ENCODE measurements at regions not wholly inside any gene's neighbourhood (a gene's known extent, or its start where the extent isn't known, plus 50 kb on each side); places are given as distances from the start of the nearest gene placed in this dataset.

DNA sequence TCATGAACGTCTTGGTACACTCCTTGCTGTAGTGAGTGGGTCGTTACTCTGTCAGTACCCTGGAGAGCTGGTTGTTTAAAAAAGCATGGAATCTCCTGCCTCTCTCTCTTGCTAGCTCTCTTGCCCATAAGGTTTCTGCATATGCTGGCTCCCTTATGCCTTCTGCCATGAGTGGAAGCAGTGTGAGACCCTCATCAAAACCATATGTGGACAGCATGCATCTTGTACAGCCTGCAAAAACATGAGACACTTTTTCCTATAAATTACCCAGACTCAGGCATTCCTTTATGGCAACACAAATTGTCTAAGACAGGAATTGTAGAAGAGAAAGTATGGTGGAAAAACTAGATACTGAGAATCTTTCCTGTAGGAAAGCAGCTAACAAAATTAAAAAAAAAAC, 516.3 kb downstream of the SLITRK6 start:
- DNase-seq = no peak

DNA sequence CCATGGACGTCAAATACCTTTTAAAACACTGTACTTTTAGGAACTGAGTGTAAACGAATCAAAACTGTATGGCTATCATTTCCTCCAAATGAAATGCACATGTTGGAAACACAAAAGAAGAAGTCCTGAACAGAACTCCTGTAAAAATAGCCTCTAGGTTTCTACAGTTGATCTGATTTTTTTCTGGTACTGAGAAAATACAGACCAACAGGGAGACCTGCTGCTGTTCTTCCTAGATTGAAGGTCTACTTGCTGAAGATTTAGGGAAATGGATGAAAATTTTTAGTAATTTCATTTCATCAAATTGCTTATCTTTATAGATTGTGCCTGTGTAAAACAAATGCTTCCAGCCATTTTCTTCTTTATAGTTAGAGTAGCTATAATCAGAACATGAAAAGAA, 520.4 kb downstream of the SLITRK6 start:
- no peak for DNase-seq

DNA sequence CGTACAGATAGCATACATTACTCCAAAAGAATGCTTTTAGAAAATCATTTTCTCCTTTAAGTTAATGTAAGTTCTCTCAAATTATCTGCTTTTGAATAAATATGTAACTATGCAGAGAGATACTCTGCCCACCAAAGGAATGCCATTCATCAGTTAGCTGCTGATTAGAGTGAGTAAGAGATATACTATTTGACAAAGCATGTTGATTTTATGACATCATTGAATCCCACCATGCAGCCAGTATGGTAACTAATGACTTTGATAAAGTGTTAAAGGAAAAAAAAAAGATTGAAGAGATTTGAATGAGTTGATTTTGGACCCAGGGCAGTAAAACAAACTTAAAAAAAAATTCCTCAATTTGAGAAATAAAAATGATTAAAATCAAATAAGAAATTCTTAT, 521.5 kb downstream of the SLITRK6 start:
- no peak for DNase-seq

DNA sequence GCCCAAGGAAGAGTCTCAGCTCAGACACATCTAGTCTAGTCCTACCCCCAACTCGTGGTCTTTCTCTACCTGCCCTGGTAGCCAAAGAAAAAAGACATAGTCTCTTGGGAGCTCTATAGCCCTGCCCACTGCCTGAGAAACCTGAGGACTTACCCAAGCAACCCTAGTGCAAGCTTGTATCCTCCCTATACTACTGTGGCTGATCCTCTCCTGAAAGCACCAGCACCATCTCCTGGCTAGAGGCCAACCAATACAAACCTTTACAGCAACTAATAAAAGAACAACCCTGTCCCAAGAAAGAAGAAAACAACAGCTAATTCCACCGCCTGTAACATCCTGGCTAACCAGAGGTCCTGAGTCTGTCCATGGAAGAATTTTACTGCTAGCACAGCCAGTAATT, 532.4 kb downstream of the SLITRK6 start:
- no peak for DNase-seq

DNA sequence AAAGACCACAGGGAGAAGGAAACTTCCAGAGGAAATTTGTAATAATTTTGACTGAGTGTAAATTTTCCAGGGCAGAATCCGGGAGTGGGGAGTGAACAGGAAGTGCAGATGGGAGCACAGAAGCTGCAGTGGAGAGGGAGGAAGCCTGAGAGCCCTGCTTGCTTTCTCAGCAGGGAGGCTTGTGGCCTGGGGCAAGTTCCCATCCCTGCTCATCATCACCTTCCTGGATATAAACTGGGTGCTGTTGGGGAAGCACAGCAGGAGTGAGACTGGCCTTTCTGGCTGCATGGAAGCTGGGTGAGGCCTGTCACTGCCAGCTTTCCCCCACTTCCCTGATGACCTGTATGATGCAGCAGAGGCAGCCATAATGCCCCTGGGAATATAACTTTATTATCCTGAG, 532.9 kb downstream of the SLITRK6 start:
- no peak for DNase-seq

DNA sequence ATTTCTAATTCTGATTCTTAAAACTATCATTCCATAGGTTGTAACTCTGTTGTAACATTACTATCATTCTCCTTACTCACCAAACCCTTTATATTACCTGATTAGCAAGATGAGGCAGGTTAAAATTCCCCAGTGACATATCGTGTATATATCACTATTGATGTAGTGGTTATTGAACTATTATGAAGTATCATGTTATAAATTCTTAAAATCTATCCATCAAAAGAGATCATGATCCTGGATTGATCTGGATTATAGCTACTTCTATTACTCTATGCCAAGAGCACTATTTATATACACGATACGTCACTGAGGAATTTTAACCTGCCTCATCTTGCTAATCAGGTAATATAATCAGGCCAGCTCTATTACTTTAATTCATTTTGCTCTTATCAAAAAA, 533.9 kb downstream of the SLITRK6 start:
- no peak for DNase-seq

DNA sequence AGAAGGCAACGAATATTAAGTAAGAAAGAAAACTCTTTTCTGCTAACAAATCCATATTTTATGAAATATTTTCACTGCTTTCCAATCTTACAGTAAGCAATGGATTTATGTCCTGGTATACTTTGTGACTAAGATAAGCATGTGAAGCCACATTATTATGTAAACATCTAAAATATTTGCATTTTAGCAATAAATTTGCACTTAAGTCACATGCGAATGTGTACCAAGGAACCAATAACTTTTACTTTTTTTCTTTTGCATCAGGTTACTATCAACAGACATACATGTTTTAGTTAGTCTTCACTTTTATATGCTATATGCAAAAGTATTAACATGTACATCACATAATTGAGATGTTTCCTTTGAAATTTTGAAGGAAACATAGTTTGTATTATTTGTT, 536.7 kb downstream of the SLITRK6 start:
- no peak for DNase-seq

DNA sequence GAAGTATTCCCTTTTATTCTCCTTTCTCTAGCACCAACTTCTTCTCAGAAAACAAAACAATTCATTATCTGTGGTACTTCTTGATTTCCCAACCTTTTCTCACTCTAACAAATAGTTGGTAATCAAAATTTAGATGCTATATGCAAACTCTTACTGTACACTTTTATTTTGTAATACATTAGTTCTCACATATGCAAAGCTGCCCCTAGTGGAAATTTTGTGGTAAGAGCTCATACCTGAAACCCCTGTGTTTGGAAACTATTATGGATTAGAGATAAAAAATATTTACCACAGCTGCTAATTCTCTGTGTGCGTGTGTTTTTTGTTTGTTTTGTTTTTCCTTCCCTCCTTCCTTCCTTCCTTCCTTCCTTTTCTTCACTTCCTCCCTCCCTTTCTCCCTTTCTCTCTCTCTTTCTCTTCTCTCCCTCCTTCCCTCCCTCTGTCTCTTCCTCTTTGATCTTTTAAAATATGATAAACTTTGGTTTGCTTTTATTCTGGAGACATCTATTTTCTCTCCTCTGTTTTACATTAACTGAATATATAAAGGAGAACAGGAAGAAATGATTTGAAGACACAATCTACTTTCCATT, 537.4 kb downstream of the SLITRK6 start:
- no peak for DNase-seq

DNA sequence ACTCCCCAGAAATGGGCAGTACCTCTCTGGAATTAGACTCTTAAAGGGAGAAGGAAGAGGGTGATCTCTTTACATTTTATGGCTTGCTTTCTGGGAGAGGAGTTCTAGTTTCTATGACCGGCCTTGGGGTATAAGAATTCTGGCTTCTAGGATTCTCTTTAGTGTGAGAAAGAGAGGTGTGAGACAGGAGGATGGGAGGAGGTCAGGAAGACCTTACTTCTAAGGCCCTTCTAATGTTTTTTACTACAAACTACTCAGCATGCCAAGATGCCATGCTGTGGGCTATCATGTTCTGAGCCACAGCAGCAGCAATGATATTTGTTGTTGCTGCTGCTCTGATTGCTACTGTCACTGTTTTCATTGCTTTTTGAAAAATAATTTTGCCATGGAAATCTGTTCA, 538.3 kb downstream of the SLITRK6 start:
- DNase-seq = no peak

DNA sequence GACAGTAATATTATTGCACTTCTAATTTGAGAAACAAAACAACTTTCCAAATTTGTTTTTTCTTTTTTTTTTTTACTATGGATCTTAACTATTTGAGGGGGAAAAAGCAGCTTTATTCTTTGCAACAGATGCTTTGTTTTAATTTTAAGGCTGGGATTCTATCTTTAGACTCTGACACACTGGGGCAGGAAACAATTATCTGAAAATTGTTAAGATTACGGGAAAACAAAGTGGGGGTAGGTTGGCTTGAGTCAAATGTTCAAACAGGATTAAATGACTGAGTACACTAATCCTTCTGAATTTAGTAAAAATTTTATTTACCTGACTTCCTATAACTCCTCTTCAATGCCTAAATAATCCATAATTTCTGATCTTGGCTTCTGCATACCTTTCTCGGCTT, 543.2 kb downstream of the SLITRK6 start:
- no peak for DNase-seq

DNA sequence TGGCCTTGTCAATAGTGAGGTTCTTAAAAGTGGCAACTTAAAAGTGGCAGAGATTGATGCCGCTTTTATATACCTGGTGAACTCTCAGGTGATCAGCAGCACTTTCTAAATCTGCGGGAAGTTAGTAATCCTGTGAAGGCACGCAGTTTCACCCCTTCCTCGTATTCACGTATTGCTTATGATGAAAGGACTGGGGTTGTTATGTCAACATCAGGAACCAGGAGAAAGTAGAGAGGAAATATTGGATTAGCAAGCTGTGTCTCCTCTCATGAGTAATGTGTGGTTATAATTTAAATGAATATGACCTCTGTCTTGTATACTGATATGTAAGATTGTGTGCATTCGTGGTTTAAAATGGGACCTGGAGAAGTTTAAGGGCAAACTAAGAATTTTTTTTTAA, 544.6 kb downstream of the SLITRK6 start:
- no peak for DNase-seq

DNA sequence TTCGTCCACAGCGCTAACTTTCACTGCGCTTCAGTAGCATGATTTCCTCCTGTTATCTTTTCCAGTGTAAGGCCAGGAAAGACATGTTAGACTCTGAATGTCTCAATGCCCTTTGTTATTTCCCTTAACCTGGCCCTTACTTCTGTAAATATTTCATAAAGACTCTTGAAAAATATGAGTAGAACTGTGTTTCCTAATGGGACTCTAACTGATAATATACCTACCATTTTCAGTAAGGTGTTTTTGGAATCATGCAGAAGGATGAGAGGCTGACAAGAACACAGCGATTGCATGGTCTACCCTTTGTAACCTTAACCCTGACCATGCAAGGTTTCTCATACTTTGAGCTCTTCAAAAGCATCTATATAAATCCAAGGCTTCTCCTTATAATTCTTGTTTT, 550.1 kb downstream of the SLITRK6 start:
- no peak for DNase-seq

DNA sequence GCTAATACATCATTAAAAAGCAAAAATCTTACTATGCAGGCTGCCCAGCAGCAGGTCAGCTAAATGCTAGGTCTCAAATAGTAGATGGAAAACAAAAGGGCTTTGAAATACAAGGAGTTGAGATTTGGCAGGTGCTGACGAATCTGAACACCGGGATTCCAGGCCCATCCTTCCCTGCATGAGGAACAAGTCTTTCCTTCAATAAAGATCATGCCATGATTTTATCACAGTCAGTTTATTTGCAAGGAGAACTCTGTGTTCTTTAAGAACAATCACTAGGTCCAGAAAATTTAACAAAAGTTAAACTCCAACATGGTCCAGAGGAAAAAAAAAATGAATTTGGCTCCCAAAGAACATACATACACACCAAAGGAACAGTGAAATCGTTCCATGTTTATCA, 551.4 kb downstream of the SLITRK6 start:
- no peak for DNase-seq

DNA sequence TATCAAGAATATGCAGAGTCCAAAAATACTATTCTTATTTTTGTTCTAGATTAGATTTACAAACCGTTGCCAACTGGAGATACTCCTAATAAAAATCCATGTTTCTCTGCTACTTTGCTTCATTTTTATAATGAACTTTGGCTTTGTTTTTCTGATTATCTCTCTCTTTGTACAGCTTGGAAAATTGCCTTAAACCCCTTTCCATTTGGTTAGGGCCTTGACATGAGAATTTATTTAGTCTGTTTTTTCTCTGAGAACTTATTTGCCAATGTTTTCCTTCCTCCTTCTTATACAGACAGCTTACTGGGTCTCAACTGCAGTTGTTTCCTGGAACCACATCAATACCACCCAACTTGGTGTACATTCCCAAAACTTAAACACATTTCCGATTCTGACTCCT, 555.4 kb downstream of the SLITRK6 start:
- no peak for DNase-seq

DNA sequence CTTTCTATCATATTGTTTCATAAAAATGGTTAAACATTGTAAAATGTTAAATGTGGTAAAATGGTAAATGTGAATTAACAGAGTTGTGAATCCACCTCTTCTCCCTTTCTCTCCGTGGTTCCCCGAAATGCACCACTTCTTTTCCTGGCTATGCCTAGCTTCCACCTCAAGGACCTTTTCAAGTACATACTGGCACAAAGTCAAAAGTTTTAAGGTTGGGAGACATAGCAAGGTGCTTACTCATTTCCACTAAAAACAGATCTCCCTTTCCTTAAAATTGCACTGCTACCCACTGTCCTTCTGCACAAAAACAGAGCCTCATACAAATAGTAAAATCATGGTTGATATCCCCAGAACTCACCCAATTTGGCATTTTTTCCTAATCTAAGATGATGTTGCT, 558.2 kb downstream of the SLITRK6 start:
- DNase-seq = no peak

DNA sequence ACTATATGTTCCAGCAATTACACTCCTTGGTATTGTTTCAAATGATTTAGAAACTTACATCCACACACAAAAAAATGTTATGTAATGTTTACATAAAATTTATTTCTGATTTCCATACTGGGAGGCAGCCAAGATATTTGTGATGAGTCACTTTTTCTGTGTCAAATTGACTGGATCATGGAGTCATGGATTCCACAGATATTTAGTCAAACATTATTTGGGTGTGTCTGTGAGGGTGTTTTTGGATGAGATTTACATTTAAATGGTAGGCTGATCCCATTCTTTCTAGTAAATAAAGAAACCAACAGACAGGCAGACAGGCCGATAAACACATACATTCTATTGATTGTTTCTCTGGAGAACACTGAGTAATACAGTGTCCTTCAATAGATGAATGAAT, 562.8 kb downstream of the SLITRK6 start:
- no peak for DNase-seq

DNA sequence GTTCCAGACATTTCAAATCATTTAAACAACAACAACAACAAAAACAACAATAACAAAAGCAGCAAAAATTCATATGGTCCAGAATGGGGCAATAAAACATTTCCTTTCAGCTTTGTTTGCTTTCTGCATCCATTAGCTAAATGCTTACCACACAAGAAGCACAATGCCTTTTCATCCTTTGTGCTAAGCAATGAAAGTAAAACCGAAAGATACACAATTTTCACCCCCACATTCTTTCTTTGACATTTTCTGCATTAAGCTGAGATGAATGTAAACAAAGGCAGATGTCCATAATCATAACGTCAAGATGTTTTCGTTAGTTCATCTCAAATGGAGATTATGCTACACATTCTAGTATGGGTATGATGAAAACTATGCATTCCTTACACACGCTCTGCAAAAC, 568.5 kb downstream of the SLITRK6 start:
- DNase-seq = no peak

DNA sequence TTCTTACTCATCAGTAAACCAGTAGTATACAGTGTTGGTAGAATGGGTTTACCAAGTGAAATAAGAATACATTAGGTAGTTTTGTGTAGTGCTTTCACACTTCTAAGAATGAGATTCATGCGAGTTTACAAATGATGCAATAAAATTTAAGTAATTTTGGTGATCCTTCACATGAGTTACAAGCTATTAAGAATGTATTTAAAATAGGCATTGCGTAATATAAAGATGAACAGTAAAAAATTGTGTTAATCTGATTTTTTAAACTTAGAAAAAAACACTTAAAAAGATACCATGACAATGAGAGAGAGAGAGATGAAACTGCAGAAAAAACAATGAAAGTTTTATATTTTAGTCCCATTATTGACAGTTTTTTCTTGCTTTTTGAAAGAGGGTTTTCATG, 570.5 kb downstream of the SLITRK6 start:
- no peak for DNase-seq

DNA sequence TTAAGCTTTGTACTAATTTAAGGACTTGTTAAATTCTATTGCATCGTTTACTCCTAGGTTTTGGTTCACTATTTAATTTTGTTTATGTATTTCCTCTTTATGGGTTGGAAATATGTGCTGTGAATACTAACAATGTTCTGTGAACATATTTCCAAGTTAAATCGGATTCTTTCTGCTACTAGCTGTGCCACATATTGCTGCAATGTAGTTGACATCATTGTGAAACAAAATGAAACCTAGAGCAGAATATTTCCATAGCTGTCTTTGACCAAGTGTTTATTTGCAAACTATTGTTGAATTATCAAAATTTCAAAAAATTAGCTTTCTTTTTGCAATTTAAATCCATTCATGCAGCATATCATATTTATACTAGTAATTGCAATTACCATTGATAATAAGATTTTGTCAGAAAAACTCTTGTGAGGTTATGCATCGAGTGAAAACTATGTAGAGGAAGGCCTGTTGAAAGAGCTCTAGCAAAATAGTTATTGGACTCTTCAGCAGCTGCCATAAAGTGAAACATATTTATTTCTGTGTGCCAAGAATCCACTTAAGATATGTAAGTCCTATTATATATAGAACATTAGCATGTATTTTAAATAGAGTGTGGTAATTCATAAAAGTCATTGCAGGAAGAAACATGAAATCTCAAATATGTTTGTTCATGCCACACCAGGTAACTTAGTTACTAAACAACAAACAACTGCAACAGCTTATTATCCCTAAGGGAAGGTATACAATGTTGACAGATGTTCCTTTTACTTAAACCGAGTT, 575.1 kb downstream of the SLITRK6 start:
- no peak for DNase-seq

DNA sequence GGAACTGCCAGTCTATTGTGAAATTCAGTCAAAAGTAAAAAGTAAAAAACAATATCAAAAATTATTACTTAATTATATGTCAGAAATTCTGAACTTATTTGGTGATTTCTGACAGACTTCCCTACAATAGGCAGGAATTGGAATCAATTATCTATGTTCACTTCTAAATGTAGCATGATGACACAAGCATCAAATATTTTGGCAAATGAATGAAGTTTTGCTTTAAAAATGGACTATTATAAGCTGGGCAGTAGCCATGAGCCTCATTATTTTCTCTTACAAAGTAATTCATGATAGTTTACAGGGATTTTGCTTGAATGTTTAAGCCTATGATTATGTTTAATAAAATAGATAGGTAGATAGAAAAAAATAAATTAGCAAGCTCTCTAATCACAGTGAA, 582.6 kb downstream of the SLITRK6 start:
- DNase-seq = no peak

DNA sequence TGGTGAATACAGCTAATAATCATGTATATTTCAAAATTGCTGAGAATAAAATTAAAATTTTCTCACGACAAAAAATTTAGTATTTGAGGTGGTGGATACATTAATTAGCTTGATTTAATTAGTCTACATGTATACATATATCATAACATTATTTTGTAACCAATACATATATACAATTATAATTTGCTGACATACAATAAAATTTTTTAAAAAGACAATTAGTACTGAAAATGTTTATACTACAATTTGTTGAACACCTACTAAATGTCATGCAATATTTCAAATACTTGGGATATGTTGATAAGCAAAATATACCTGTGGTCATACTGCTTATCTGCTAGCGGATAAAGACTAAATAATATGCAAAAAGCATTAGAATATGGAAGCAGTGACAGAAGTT, 586.5 kb downstream of the SLITRK6 start:
- DNase-seq = no peak

DNA sequence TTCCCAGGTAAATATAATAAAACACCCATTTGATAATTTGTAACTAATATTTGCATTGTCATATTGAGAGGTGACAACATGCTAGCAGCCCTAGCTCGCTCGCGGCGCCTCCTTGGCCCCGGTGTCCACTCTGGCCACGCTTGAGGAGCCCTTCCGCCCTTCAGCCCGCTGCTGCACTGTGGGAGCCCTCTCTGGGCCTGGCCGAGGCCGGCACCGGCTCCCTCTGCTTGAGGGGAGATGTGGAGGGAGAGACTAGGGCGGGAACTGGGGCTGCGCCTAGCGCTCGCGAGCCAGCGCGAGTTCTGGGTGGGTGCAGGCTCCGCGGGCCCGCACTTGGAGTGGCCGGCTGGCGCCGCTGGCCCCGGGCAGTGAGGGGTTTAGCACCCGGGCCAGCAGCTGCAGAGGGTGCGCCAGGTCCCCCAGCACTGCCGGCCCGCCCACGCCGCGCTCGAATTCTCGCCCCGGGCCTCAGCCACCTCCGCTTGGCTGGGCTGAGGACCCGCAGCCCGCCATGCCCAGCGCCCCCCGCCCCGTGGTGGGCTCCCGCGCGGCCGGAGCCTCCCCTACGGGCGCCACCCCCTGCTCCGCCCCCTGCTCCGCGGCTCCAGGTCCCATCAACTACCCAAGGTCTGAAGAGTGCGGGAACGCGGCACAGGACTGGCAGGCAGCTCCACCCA, 594.4 kb downstream of the SLITRK6 start:
- DNase-seq = no peak

DNA sequence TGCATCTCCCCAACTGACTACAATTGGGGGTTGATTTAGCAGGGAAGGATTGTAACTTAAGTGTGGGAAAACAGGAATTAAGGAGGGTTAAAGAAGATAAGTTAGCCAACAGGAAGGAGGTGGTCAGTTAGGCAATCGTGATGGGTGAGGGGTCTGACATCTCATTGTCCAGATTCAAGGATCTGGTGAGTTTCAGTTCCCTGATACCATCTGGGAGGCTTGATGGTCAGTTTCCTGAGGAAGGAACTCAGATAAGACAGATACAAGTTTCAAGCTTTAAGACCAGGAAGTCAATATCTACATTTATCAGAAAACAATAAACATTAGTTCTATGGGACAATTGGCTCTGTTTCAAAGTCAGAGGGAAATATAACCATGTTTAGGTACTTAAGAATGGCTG, 601.8 kb downstream of the SLITRK6 start:
- DNase-seq = no peak

DNA sequence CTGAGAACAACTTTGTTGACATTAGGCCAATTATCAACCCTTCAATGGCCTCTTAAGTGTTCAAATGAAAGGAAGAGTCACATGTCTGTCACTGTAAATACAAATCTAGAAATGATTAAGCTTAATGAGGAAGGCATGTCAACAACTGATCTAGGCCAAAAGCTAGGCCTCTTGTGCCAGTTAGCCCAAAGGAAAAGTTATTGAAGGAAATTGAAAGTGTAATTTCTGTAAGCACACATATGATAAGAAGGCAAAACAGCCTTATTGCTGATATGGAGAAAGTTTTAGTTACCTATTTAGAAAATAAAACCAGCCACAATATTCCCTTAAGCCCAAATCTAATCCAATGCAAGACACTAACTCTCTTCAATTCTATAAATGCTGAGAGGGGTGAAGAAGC, 604.7 kb downstream of the SLITRK6 start:
- DNase-seq = no peak

All from central memory CD4-positive, alpha-beta T cell (primary cell).